Fibroblast of mammary gland (primary cell): ENCODE measurements at regions not wholly inside any gene's neighbourhood (a gene's known extent, or its start where the extent isn't known, plus 50 kb on each side); places are given as distances from the start of the nearest gene placed in this dataset.

Experiments
- DNase-seq: peaks from one replicate; pipeline ENCODE4 v3.0.0-alpha.2; 2010; ENCODE audit warnings: low read depth
- H3K4me3 ChIP-seq: 2 replicates; pipeline ENCODE4 v1.5.1; 2011; ENCODE audit warnings: low read depth, mild to moderate bottlenecking, low read length, moderate library complexity; ENCODE audit not compliant: control insufficient read depth
- CTCF ChIP-seq: conservative IDR thresholded peaks from 2 replicates; pipeline ENCODE4 v1.5.1; 2011; ENCODE audit warnings: low read depth, low read length, inconsistent platforms; ENCODE audit not compliant: control insufficient read depth, insufficient read depth

- no peak for TF ChIP-seq CTCF
- DNase-seq: no peak
- no peak overlapping the region for H3K4me3 ChIP-seq
Measured at GRCh38 chr5:59956130-59956783, 62.7 kb upstream of the PDE4D start.

- no peak overlapping the region for H3K4me3 ChIP-seq
- DNase-seq: no peak
- TF ChIP-seq CTCF: no peak
Measured at GRCh38 chr5:59955241-59955640, 61.7 kb upstream of the PDE4D start.

- no peak overlapping the region for H3K4me3 ChIP-seq
- DNase-seq: no peak
- no peak for TF ChIP-seq CTCF
Measured at GRCh38 chr5:59943452-59944113, 50.1 kb upstream of the PDE4D start.
